NCI-H1930 (cell line): ENCODE measurements at regions not wholly inside any gene's neighbourhood (a gene's known extent, or its start where the extent isn't known, plus 50 kb on each side); places are given as distances from the start of the nearest gene placed in this dataset.

Experiments
- DNase-seq, 2 experiments: peaks; one replicate each; lab custom pipeline; 2025; lab: John Stamatoyannopoulos, UW

DNA sequence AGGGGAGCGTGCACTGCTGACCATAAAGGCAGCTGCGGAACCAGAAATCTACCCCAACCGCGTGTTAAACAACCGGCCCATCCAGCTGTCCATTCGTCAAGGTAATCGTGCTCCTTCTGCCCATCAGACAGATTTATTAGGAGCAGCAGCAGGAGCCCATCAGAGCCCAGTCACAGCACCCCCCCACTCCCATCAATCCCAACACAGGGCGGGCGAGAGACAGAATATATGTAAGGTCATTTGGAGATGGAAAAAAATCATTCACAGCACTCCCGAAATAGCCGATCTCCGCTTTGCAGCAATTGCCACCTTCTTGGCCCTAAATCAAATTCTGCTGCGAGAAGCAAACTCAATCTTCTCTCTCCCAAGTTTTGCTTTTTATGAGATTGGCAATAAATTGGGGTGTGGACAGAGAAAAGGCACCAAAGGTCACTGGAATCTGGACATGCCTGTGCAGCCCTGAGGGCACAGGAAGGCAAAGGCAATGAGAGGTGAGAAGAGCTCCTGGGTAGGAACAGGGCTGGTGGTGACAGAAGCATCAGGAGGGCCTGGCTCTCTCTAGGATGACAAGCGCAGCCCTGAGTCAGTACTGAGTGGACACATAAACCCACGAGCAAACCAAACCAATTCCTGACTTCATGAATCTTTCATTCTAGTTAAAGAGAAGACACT is 145.0 kb upstream of the ZMIZ1 start:
- no peak for DNase-seq

DNA sequence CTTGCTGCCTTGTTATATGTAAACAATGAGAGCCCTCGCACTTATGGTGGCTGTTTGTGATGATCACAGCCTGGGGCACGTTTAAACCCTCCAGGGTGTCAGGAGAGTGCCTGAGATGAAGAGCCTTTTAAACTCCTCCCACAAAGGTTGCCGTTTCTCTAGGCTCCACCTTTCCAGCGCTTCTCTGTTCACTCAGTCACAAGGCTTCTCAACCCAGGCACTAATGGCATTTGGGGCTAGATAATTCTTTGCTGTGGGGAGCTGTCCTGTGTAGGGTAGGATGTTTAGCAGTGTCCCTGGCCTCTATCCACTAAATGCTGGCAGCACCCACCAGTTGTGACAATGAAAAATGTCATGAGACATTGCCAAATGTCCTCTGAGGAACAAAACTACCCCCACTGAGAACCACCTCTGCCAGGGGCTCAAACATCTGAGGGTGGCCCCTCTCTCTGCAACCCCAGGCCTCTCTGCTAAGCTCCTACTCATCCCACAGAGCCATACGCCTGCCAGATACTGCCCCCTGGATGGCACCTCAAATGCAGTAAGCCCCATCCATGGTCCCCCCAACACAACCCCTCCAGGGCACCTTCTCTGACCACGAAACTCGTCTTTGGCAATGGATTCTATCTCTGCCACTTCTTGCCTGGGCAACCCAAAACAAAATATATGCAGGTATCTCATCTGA is 144.3 kb upstream of the ZMIZ1 start:
- DNase-seq: no peak

DNA sequence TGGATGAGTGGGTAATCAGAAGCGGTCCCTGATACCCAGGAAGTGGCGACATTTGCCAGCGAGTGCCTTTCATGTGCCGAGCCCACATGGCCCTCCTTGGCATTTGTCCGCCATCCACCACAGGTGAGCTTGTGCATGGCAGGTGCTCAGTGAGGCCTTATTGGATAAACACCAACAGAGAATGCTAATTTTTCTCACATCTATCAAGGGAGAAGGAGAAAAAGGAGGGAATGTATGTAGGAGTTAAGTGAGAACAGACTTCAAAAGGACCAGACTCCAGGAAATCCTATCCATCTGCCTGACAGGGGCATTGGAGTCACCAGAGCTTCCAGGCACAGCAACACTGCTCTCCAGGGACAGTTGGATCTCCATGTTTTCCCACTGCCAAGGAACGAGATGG is 143.5 kb upstream of the ZMIZ1 start:
- no peak for DNase-seq

DNA sequence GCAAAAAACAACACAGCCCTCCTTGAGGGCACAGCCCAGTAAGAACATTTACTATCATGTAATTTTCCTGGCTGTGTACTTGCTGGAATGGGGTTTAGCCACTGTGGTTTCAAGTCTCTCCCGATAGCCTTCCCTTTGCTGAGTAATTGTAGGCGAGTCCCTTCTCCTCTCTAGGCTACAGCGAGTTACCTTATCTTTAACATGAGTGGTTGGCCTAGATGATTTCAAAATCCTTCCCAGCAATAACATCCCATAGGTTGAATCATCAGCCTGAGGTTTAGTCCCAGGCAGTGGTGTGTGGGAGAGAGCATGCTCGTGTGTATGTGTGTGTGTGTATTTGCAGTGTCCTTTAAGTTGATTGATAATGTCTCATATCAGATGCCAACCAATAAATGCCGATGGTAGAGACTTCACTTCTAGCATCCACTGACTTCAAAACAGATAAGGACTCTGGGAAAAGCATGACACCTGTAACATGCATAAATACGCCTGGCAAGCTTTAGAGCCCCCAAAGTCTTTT is 142.9 kb upstream of the ZMIZ1 start:
- DNase-seq: no peak

DNA sequence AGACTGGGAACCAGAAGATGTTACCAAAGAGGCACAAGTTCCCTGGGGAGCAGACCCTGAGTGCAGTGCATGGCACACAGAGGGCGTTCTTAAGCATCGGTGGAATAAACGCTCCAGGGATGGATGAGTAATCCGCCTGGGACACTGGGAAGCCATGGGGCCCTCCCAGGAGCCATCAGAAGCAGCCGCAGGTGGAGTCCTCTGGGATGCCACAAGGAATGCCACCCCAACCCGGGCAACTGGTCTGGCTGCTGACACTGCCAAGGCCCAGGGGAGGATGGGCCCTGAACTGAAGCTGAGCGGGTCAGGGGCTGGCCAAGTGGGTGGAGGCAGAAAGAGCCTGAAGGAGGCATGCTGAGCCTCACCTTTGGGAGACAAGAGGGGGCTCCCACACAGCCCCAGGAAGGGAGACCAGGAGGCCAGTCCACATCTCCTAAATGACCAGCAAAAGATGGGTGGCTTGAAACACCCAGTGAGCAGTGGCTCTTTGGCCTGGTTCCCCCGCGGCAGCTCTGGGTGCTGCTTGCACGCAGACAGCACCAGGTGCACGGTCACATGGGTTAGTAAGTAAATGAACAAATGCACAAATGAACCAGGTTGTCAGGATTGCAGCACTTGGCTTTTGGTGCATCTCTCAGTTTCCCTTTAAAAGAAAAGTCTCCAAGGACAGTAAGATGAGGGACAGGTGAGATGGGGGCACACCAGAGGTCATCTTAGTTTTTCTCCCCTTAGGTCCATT is 141.3 kb upstream of the ZMIZ1 start:
- DNase-seq: no peak

DNA sequence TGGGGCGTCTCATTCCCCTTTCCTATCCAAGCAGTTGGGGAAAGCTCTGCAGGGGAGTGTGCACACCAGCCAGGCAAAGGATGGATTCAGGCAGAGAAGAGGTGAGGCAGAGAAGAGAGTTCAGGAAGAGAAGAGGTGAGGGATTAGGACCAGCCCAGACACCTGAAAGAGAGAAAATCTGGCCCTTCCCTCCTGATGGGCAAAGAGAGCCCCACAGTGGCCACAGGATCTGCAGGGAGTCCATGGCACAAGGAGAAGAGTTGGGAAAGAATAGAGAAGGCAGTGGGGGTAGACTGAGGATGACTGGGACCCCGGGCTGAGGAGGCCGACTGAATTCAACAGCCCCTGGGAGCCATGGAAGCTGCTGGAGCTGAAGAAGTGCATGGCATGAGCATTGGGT is 140.4 kb upstream of the ZMIZ1 start:
- DNase-seq: no peak

DNA sequence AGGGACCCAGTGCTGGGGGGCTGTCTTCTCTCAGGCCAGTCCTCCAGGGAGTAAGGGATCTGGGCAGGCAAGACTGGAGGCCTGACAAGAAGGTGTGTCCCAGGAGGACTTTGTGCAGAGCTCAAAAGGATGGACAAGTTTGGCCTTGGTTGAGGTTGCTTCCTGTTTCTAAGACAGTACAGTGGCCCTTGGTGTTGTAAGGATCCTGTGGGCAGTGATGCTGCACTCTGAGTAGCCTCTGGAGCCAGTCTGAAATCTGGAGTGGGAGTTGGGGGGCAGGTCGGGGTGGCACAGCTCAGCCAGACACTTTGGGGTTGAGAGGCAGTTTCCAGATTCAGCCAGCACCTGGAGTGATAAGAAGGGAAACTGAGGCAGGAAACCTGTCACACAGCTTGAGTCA is 139.2 kb upstream of the ZMIZ1 start:
- no peak for DNase-seq

DNA sequence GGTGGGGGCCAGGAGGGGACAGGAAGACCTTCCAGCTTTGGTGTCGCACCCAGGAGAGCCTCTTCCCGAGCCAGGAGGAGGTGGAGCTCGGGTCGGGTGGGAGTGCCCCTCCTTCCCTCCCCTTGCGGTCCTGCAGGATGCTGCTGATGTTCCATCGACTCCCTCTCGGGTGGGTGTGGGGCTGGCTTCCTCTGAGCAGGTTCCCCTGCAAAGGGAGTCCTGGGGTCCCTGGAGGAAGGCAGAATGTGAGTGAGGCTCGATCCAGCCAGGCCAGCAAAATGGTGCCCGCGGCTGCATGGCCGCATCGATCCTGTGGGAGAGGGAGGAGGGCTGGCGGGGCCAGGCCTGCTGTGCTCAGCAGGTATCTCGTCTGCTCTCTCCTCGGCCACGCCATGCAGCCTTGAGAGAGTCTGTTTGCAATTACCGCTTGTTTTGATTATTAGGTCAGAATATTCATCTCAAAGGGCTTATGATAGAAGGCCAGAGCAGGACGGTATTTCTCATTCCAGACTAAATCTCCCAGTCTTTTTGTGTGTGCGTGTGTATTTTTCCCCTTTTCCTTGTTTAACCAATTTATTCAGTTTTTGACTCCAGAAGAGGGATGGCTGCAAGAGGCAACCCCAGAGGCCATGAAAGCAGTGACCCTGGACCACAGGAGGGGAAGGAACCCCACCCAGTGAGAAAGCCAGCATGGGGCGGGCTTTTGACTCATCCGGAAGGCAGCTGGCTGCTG is 137.3 kb upstream of the ZMIZ1 start:
- DNase-seq: no peak

DNA sequence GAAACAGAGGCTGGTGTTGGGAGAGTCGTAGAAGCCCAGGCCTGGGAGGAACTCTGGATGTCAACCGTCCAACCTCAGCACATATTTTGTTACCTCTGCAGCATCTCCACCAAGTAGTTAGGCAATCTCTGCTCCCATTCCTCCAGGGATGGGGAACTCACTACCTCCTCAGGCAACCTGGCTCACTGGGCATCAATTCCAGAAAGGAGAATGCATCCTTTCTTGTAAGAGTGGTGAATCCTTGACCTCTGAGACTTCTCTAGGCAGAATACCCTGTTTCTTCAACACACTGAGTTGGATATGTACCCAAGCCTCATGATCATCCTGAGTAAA is 136.7 kb upstream of the ZMIZ1 start:
- DNase-seq: no peak

DNA sequence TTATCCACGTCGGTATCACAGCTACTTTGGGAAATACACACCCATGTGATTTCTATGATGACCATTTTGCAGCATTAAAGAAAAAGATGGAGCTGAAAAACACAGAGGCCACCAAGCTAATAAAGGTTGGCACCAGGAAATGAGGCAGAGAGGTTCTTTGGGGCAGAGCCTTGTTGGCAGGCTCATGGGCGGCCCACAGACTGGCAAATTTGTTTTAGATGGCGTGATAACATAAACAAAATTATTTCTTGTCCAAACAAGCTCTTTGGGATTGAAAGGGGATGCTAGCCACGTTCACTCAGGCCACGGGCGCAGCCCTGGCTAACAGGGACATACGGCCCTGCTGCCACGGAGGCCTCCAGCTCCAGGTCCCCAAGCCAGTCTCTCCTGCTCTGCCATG is 135.9 kb upstream of the ZMIZ1 start:
- DNase-seq: no peak

DNA sequence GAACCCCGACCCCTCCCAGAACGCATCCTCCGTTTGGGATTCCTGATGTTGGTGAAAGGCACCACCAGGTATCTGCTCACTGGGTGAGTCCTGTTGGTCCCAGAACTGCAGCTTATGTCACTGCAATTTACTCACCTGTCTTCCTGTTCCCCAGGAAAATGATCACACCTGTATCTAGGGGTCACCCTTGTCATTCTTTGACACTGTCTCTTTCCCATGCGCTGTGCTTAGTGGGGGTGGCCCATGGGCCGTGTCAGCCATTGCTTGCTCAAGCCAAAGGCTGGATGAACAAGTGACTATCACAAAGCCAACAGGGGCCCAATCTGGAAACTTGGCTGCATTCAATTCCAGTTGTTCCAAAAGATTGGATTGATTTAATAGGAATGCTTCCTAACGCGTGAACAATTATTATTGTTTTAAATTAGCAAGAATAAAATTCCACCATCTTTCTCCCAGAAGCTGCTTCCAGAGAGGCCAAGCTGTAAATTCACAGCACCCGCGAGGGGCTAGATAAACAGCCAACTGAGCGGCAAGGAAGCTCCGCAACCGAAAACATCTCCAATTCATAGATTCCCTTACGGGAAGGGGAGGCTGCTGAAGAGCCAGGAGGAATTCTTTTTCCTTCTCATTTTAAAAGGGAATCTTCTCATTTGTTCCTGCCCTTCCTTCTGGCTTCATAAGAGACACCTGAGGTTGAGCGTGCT is 134.8 kb upstream of the ZMIZ1 start:
- DNase-seq: no peak

DNA sequence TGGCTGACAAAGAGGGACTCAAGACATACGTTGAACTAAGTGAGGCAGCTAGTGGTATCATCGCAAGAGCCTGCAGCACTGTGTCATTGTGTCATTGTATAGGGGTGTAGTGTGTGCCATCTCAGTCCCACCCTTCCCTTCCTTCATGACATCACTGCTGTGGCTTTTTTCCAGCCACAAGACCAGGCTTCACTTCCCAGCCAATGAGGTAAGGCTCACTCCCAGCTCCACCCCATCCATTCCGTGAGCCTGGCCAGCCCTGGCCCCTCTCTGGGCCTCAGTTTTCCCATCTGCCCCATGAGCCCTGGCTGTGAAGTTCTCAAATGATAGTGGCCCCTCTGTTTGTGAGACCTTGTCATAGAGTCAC is 134.3 kb upstream of the ZMIZ1 start:
- DNase-seq: no peak

DNA sequence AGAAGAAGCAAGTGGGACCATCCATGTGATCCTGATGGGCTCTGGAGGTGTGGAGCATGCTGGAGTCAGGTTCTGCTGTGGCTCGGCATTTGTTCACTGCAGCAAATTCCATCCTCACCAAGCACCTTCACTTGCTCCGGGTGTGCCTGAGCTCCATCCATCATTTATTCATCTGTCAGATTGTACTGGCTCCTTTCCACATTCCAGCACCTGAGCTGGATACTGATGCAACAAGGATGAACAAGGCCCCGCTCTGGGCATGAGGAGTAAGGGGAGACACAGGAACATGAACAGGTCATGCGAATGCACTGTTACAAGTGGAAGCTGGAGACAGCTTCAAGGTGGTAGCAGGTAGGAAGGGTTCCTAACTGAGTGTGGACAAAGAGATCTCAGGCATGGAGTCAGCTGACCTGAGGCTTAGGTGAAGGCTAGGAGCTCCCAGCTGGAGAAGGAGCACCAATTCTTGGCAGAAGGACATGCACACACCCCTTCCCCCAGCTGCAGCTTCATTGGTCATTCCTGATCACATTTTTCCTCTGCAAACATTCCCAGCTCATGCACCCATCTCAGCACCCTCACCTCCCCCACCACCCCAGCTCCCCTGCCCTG is 133.7 kb upstream of the ZMIZ1 start:
- no peak for DNase-seq

DNA sequence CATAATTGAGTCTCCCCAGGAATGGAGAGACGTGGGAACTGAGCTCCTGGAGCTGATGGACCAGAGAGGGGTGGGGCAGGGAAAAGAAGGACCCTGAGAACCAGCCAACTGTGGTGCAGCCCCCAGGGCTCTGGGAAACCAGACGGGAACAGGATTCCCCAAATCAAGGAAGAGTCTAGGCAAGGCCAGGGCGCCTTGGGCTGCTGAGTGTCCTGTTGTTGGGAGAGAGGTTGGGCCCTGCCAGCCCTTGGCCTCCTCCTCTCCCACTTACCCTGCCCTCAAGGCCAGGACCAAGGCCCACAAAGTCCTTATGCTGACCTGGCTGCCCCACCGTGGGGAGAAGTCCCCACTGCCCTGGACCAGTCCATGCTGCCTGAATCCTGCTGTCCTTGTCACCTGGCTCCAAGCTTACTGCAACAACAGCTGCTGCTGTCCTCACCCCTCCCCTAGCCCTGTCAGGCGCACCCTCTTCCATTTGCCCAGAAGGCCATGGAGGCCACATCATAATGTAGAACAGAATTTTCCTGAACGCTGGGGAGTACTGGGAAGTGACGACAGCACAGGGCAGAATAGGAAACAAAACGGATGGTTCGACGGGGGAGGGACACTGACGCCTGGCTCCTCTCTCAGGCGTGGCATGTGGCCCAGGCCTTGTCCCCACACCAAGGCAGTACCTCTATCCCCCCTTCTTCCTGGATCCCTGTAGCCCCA is 132.9 kb upstream of the ZMIZ1 start:
- DNase-seq: no peak

DNA sequence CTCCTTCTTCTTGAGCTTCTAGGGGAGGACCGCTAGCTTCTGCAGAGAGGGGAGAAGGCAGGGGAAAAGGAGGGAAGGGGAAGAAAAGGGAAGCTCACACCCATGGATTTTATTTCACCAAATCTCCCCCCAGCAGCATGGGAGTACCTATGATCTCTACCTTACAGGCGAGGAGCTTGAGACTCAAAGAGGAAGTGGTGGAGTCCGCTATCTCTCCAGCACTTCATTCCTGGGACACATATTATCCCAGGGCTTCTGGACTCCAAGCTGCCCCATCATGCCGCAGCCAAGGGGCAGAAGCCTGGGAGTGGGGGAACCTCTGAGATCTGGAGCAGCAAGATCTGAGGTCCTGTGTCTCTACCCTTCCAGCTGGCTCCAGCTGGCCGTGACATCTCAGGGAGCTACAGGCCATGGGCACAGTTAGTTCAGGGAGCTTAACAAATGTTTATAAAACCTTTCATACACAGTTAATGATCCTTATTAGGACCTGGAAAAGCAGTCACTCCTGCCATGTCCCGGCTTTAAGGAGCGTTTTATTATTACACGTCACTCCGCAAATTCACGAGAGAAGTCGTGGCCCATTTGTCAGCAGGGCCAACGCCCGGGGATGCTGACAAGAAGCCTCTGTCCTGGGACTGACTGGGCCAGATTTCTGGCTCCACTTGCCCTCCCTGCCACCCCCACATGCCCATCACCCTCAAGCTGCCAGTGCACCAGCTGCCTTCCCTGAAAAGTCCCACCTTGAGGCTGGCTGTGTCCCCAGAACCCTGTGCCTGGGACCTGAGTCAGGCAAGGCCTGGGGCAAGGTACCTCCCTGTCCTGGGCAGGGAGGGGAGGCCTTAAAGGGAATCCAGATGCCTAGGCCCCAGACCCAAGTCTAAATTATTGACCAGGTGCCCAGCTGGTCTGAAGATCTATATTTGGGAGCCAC is 132.1 kb upstream of the ZMIZ1 start:
- DNase-seq: no peak

DNA sequence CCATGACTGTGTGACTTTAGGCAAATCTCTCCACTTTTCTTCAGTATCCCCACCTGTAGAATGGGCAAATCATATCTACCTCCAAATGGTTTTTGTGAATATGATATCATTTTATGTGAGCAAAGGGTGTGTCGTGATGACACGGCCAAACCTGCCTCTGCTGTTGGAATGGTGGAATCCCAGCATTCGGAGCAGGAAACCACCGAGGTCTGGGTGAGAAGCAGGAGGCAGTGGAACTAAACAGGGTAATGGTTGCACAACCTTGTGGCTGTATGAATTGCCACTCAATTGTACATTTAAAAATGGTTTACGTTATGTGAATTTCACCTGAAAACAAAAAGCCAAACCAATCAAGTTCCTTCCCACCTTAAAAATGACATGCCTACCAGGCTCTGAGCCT is 131.4 kb upstream of the ZMIZ1 start:
- no peak for DNase-seq

DNA sequence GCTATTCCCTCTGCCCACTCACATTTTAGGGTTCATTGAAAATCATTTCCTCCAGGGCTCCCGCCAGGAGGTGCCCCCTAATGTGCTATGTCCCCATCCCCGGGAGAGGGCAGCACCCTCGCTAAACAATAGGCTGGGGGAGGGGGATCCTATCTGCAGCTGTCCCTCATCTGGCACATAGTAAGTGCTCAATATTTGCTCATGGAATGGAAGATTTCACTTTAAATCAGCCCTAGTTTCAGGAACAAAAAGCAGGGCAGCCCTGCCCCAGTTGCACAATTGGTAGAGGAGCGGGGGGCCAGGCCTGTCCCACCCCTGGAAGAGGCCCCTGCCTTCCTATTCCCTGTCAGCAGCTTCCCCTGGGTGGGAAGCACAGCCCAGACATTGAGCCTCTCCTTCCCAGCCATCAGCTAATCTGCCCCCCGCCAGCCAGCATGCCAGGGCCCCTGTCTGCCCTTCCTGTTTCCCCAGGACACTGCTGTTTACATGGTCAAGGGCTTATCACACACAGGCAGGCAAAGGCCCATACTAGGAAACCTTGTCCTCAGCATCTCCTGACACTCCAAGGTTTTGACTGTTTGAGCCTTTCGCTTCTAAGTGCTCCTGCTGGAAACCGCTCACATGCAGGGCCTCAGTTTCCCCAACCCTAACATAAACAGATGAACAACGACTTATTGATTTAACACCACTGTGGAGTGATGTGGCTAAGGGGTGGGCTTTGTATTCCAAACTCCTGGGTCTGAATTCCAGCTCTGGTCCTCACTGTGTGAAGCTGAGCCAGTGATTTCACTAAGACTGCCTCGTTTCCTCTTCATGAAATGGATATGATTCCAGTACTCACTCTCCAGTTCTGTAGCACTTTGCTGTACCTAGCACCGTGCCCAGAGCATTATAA is 130.7 kb upstream of the ZMIZ1 start:
- DNase-seq: no peak
